Right lobe of liver (tissue), 4 donors: ENCODE measurements at regions not wholly inside any gene's neighbourhood (a gene's known extent, or its start where the extent isn't known, plus 50 kb on each side); places are given as distances from the start of the nearest gene placed in this dataset.
"Not testable (repeated sequence)": the region's sequence is repeated elsewhere in the genome, so short reads cannot be mapped to it uniquely, and the experiment has no call there.

Experiments used
- CTCF ChIP-seq, 4 donors: fragments of 200-600 bp in 3 of 4; fragments of 450-650 bp in 1 of 4; IDR thresholded peaks; one replicate each; pipeline versions ENCODE4 v1.5.1 to v1.8.0; 2016 to 2022; ENCODE audit warnings: antibody characterized with exemption in 4 of 4, mild to moderate bottlenecking in 2 of 4
- POLR2A ChIP-seq: fragments of 450-650 bp; IDR thresholded peaks from one replicate; pipeline ENCODE4 v1.6.1; 2017; ENCODE audit warnings: antibody characterized with exemption, mild to moderate bottlenecking
- donor health status: DM: no; HTN: no; CAD: no.
- donor health status: DM: no; HTN: no; CAD: no.
- donor health status: DM: no; HTN: yes; CAD: no.

- not testable (repeated sequence) for TF ChIP-seq POLR2A; CTCF (IDR thresholded peaks at IDR 0.05)
These were observed 315.7 kb downstream of the BCL2L11 start for GRCh38 chr2:111436411-111436810.
